HFFc6 (cell line): ENCODE measurements at regions not wholly inside any gene's neighbourhood (a gene's known extent, or its start where the extent isn't known, plus 50 kb on each side); places are given as distances from the start of the nearest gene placed in this dataset.
"Not testable (repeated sequence)": the region's sequence is repeated elsewhere in the genome, so short reads cannot be mapped to it uniquely, and the experiment has no call there.

Experiments used
- DNase-seq: peaks from one replicate; pipeline ENCODE4 v3.0.0-alpha.2; 2018
- H3K27ac Mint-ChIP-seq: 2 replicates; pipeline ENCODE4 v1.8.0; 2020; ENCODE audit warnings: mild to moderate bottlenecking, mixed read lengths
- H3K27me3 Mint-ChIP-seq: 2 replicates; pipeline ENCODE4 v1.8.0; 2021; ENCODE audit warnings: mild to moderate bottlenecking, moderate library complexity, mixed read lengths; ENCODE audit not compliant: insufficient read depth
- H3K36me3 Mint-ChIP-seq: 2 replicates; pipeline ENCODE4 v1.8.0; 2021; ENCODE audit warnings: low read depth, mixed read lengths
- H3K4me1 Mint-ChIP-seq: 2 replicates; pipeline ENCODE4 v1.8.0; 2020; ENCODE audit warnings: low read depth, mixed read lengths
- H3K4me3 Mint-ChIP-seq: 2 replicates; pipeline ENCODE4 v1.8.0; 2020; ENCODE audit warnings: mild to moderate bottlenecking, moderate library complexity, mixed read lengths
- H3K9me3 Mint-ChIP-seq: 2 replicates; pipeline ENCODE4 v1.8.0; 2020; ENCODE audit warnings: mild to moderate bottlenecking, mixed read lengths
- TF ChIP-seq, protein P1 (sequence below): fragments of 200-600 bp; sonication (generic); IDR thresholded peaks from 2 replicates; pipeline ENCODE4 v1.5.0; 2021; ENCODE audit warnings: antibody characterized with exemption, mild to moderate bottlenecking

DNA sequence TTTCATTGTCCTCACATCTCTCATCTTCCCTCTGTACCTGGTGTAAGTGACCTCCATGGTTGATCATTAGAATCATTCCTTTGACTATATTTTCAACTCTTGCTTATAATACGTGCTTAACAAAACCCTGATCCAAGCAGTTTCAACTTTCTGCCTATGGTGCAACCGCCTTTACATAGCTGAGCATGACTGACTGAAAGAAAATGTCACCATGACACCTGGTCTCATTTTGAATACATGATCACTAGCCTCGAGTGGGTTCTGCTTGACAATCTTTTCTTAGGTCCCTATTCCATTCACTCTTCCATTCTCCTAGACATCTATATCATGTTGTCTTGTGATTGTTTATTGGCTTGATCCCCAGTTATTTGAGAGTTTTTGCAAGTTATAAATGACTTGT, 78.9 kb upstream of the STAM2 start:
- no peak overlapping the region for H3K4me3 Mint-ChIP-seq
- peaks cover 8% of the 10 kb centered on the region for H3K27me3 Mint-ChIP-seq
- TF ChIP-seq, protein P1, sequence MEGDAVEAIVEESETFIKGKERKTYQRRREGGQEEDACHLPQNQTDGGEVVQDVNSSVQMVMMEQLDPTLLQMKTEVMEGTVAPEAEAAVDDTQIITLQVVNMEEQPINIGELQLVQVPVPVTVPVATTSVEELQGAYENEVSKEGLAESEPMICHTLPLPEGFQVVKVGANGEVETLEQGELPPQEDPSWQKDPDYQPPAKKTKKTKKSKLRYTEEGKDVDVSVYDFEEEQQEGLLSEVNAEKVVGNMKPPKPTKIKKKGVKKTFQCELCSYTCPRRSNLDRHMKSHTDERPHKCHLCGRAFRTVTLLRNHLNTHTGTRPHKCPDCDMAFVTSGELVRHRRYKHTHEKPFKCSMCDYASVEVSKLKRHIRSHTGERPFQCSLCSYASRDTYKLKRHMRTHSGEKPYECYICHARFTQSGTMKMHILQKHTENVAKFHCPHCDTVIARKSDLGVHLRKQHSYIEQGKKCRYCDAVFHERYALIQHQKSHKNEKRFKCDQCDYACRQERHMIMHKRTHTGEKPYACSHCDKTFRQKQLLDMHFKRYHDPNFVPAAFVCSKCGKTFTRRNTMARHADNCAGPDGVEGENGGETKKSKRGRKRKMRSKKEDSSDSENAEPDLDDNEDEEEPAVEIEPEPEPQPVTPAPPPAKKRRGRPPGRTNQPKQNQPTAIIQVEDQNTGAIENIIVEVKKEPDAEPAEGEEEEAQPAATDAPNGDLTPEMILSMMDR = no peak
- no peak for DNase-seq
- H3K4me1 Mint-ChIP-seq = peaks cover 10% of the 10 kb centered on the region
- no peak overlapping the region for H3K27ac Mint-ChIP-seq
- H3K36me3 Mint-ChIP-seq = no peaks in the 10 kb centered on the region
- H3K9me3 Mint-ChIP-seq = no peaks in the 10 kb centered on the region

DNA sequence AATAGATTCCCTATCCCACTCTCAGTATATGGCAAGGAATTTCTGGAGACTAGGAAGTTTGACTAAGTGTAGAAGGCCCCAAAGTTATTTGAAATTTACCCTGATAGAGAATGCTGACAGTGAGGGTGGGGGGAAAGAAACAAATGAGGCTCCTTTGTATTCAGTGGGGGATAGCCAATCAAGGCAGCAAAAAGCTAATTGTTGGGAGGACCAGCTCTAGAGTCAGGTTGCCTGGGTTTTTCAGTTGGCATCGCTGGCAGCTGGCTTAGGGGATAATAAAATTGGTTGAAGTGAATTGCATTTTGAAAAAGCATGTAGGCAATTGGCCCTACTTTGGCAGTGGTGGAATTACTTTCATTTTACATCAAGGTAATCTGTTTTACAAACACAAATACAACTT, 79.4 kb upstream of the STAM2 start:
- Mint-ChIP-seq H3K4me1 (peaks cover 10% of the 10 kb centered on the region), H3K36me3 (no peaks in the 10 kb centered on the region), H3K9me3 (no peaks in the 10 kb centered on the region), H3K4me3 (no peak overlapping the region), H3K27ac (no peak overlapping the region), H3K27me3 (peaks cover 8% of the 10 kb centered on the region)
- TF ChIP-seq, protein P1 = no peak
- DNase-seq = no peak

DNA sequence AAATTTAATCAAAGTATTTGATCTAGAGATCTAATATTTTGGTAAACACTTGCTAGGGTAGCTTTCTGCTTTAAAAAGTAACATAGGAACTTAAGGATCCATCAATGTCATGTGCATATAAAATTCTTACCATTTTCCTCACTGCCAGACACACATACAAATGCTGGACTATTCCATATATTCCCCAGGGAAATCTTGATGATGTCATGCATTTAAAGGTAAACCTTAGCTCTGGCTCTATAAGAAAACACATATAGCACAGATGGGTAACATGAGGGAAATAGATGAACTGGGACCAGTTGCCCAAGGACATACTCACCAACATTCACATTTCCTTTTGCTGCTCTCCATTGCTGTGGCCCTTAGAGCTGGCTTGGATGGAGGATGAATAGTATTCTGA, 79.1 kb upstream of the FMNL2 start:
- Mint-ChIP-seq H3K4me3 (no peak overlapping the region), H3K9me3 (no peaks in the 10 kb centered on the region), H3K27ac (no peak overlapping the region), H3K36me3 (no peaks in the 10 kb centered on the region), H3K4me1 (peaks cover 10% of the 10 kb centered on the region), H3K27me3 (peaks cover 8% of the 10 kb centered on the region)
- TF ChIP-seq, protein P1 = no peak
- no peak for DNase-seq

DNA sequence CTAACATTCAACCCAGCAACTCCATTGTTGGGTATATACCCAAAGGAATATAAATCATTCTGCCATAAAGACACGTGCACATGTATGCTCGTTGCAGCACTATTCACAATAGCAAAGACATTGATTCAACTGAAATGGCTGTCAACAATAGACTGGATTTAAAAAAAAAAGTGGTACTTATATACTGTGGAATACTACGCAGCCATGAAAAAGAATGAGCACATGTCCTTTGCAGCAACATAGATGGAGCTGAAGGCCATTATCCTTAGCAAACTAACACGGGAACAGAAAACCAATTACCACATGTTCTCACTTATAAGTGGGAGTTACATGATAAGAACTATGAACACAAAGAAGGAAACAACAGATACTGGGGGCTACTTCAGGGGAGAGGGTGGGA, 74.0 kb upstream of the FMNL2 start:
- no peak for DNase-seq
- no peak overlapping the region for H3K27ac Mint-ChIP-seq
- TF ChIP-seq, protein P1 = no peak
- H3K36me3 Mint-ChIP-seq = no peaks in the 10 kb centered on the region
- no peaks in the 10 kb centered on the region for H3K9me3 Mint-ChIP-seq
- no peaks in the 10 kb centered on the region; the same call in 1 of the 2 replicates for H3K4me1 Mint-ChIP-seq
- peaks cover 3% of the 10 kb centered on the region for H3K27me3 Mint-ChIP-seq
- H3K4me3 Mint-ChIP-seq = no peak overlapping the region

DNA sequence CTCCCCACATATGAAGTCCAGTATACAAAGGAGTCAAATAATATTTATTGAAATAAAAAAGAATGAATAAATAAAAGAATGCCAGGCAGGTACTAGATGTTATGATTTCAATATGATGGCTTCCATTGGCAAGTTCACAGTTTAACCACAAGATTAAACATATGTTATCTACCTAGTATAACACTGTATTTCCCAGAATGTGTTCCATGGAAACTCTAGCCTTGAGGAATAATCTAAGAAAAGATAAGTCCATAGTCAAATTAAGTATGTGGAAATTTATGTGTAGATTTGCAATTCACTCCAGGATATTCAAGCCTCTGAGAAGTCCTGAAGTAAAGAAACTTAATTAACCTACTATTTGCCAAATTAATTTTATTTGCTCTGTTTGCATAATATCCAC, 71.1 kb upstream of the FMNL2 start:
- H3K27ac Mint-ChIP-seq = no peak overlapping the region
- DNase-seq = no peak
- TF ChIP-seq, protein P1 = no peak
- H3K36me3 Mint-ChIP-seq = peaks cover 7% of the 10 kb centered on the region; the same call in 1 of the 2 replicates
- no peaks in the 10 kb centered on the region for H3K4me1 Mint-ChIP-seq
- H3K9me3 Mint-ChIP-seq = peaks cover 4% of the 10 kb centered on the region
- no peaks in the 10 kb centered on the region for H3K27me3 Mint-ChIP-seq
- H3K4me3 Mint-ChIP-seq = no peak overlapping the region

DNA sequence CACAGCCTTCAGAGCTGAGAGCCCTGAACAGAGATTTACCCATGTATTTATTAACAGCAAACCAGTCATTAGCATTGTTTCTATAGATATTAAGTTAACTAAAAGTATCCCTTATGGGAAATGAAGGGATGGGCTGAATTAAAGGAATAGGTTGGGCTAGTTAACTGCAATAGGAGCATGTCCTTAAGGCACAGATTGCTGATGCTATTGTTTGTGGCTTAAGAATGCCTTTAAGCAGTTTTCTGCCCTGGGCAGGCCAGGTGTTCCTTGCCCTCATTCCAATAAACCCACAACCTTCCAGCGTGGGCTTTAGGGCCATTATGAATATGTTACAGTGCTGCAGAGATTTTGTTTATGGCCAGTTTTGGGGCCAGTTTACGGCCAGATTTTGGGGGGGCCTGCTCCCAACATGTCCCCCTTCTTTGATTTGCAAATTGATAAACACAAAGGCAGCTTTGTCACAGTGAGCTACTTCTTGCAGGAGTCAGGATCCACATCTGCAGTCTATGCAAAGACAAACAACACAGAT, 61.2 kb upstream of the FMNL2 start:
- H3K36me3 Mint-ChIP-seq = peaks cover 27% of the 10 kb centered on the region
- not testable (repeated sequence) for DNase-seq

DNA sequence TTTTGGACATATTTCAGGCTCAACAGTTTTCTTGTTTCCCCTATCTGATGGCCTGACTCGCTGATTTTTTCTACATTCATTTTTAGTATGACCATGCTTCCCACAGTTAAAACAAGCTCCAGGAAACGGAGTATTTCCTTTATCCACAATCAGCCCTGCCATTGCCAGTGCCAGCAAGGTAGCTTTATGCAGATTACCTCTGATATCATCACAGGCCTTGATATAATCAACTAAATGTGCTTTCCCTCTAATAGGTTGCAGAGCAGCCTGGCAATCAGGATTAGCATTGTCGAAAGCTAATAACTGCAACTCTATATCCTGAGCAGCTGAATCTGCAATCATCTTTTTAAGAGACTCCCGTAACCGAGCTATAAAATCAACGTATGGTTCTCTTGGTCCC, 57.1 kb upstream of the FMNL2 start:
- not testable (repeated sequence) for DNase-seq, H3K4me1 Mint-ChIP-seq, H3K27ac Mint-ChIP-seq, H3K4me3 Mint-ChIP-seq
- Mint-ChIP-seq H3K9me3 (peaks cover 40% of the 10 kb centered on the region), H3K27me3 (peaks cover 18% of the 10 kb centered on the region), H3K36me3 (peaks cover 23% of the 10 kb centered on the region)

More for the DNA sequence above, 61.2 kb upstream of the FMNL2 start:
- not testable (repeated sequence) for H3K4me1 Mint-ChIP-seq, H3K4me3 Mint-ChIP-seq, H3K27ac Mint-ChIP-seq
- Mint-ChIP-seq H3K9me3 (peaks cover 41% of the 10 kb centered on the region), H3K27me3 (peaks cover 15% of the 10 kb centered on the region)
